ENCODE measurements at regions not wholly inside any gene's neighbourhood (a gene's known extent, or its start where the extent isn't known, plus 50 kb on each side); places are given as distances from the start of the nearest gene placed in this dataset.

DNA sequence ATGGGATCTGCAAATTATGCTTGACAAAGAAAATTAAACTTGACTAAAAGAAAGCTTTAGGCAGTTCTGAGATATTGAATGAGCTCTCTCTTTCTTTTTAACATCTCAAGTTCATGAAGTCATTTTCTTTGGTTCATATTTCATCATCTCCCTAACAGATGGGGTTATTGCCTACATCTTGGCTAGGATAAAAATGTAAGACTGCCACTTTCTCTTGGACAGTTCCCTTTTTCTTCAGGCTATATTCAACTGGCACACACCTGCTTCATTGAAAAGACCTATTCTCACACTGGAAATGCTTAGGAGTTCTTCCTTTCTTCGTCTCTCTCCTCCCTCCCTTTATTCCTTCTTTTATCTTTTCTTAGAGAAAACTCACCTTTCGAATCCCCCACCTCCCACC lies 355.9 kb upstream of the SEL1L start:
- TF ChIP-seq, protein P1, sequence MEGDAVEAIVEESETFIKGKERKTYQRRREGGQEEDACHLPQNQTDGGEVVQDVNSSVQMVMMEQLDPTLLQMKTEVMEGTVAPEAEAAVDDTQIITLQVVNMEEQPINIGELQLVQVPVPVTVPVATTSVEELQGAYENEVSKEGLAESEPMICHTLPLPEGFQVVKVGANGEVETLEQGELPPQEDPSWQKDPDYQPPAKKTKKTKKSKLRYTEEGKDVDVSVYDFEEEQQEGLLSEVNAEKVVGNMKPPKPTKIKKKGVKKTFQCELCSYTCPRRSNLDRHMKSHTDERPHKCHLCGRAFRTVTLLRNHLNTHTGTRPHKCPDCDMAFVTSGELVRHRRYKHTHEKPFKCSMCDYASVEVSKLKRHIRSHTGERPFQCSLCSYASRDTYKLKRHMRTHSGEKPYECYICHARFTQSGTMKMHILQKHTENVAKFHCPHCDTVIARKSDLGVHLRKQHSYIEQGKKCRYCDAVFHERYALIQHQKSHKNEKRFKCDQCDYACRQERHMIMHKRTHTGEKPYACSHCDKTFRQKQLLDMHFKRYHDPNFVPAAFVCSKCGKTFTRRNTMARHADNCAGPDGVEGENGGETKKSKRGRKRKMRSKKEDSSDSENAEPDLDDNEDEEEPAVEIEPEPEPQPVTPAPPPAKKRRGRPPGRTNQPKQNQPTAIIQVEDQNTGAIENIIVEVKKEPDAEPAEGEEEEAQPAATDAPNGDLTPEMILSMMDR (IDR thresholded peaks at IDR 0.05; ENCODE audit: poor library complexity, severe bottlenecking): no peak
- TF ChIP-seq TAF1 (IDR thresholded peaks at IDR 0.05; ENCODE audit: low read depth) (no peak), EP300 (conservative IDR thresholded peaks at IDR 0.05; ENCODE audit: poor library complexity, severe bottlenecking) (no peak), SMC3 (conservative IDR thresholded peaks at IDR 0.05; ENCODE audit: poor library complexity) (no peak), POLR2AphosphoS5 (IDR thresholded peaks at IDR 0.05) (no peak), EZH2 (IDR thresholded peaks at IDR 0.05; ENCODE audit: borderline replicate concordance, insufficient read depth, low read length, poor library complexity, severe bottlenecking) (no peak), RAD21 (conservative IDR thresholded peaks at IDR 0.05) (no peak), MXI1 (conservative IDR thresholded peaks at IDR 0.05; ENCODE audit: poor library complexity, severe bottlenecking) (no peak)
- TF ChIP-seq, protein P2, sequence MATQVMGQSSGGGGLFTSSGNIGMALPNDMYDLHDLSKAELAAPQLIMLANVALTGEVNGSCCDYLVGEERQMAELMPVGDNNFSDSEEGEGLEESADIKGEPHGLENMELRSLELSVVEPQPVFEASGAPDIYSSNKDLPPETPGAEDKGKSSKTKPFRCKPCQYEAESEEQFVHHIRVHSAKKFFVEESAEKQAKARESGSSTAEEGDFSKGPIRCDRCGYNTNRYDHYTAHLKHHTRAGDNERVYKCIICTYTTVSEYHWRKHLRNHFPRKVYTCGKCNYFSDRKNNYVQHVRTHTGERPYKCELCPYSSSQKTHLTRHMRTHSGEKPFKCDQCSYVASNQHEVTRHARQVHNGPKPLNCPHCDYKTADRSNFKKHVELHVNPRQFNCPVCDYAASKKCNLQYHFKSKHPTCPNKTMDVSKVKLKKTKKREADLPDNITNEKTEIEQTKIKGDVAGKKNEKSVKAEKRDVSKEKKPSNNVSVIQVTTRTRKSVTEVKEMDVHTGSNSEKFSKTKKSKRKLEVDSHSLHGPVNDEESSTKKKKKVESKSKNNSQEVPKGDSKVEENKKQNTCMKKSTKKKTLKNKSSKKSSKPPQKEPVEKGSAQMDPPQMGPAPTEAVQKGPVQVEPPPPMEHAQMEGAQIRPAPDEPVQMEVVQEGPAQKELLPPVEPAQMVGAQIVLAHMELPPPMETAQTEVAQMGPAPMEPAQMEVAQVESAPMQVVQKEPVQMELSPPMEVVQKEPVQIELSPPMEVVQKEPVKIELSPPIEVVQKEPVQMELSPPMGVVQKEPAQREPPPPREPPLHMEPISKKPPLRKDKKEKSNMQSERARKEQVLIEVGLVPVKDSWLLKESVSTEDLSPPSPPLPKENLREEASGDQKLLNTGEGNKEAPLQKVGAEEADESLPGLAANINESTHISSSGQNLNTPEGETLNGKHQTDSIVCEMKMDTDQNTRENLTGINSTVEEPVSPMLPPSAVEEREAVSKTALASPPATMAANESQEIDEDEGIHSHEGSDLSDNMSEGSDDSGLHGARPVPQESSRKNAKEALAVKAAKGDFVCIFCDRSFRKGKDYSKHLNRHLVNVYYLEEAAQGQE (IDR thresholded peaks at IDR 0.05; ENCODE audit: borderline replicate concordance): no peak
